ENCODE measurements at regions not wholly inside any gene's neighbourhood (a gene's known extent, or its start where the extent isn't known, plus 50 kb on each side); places are given as distances from the start of the nearest gene placed in this dataset.
"Not testable (repeated sequence)": the region's sequence is repeated elsewhere in the genome, so short reads cannot be mapped to it uniquely, and the experiment has no call there.

GRCh38 chr4:128646893-128647292 lies 162.6 kb upstream of the JADE1 start:
- not testable (repeated sequence) for DNase-seq

- not testable (repeated sequence) for DNase-seq
These were observed 164.5 kb upstream of the JADE1 start for GRCh38 chr4:128644693-128645654.

- not testable (repeated sequence) for DNase-seq
These were observed 165.4 kb upstream of the JADE1 start for GRCh38 chr4:128644107-128644506.

- not testable (repeated sequence) for DNase-seq
These were observed 167.9 kb upstream of the JADE1 start for GRCh38 chr4:128641566-128641965.

GRCh38 chr4:128639541-128640270 lies 169.8 kb upstream of the JADE1 start:
- DNase-seq = no peak

- DNase-seq = no peak
These were observed 172.6 kb upstream of the JADE1 start for GRCh38 chr4:128636906-128637305.

- DNase-seq = no peak
These were observed 173.4 kb upstream of the JADE1 start for GRCh38 chr4:128635955-128636560.

GRCh38 chr4:128635141-128635954 lies 174.2 kb upstream of the JADE1 start:
- no peak for DNase-seq

- no peak for DNase-seq
These were observed 176.4 kb upstream of the JADE1 start for GRCh38 chr4:128633067-128633466.

GRCh38 chr4:128630871-128631270 lies 178.6 kb upstream of the JADE1 start:
- DNase-seq = no peak

GRCh38 chr4:128623508-128624215 lies 185.8 kb upstream of the JADE1 start:
- DNase-seq = no peak

- DNase-seq = not testable (repeated sequence)
These were observed 189.1 kb upstream of the JADE1 start for GRCh38 chr4:128620279-128620965.

- DNase-seq = no peak
These were observed 194.3 kb upstream of the JADE1 start for GRCh38 chr4:128615197-128615596.

- no peak for DNase-seq
These were observed 201.5 kb upstream of the JADE1 start for GRCh38 chr4:128608006-128608405.

- no peak for DNase-seq
These were observed 203.3 kb upstream of the JADE1 start for GRCh38 chr4:128606173-128606572.

- no peak for DNase-seq
These were observed 204.7 kb upstream of the JADE1 start for GRCh38 chr4:128604840-128605239.

GRCh38 chr4:128604204-128604603 lies 205.3 kb upstream of the JADE1 start:
- DNase-seq = no peak

GRCh38 chr4:128603081-128603480 lies 206.4 kb upstream of the JADE1 start:
- DNase-seq = no peak

GRCh38 chr4:128601991-128602695 lies 207.4 kb upstream of the JADE1 start:
- DNase-seq = no peak

Measured in stimulated activated CD4-positive, alpha-beta T cell treated with anti-CD3 and anti-CD28 coated beads, Interleukin-15, amount 100 ng/mL, for 24 hours (primary cell).